NCI-H187 (cell line): ENCODE measurements at regions not wholly inside any gene's neighbourhood (a gene's known extent, or its start where the extent isn't known, plus 50 kb on each side); places are given as distances from the start of the nearest gene placed in this dataset.

Source experiments
- DNase-seq, 2 experiments: peaks; one replicate each; lab custom pipeline; 2025; lab: John Stamatoyannopoulos, UW

GRCh38 chr3:40994611-40995010 is 204.7 kb upstream of the CTNNB1 start:
- no peak for DNase-seq

- DNase-seq: no peak
Measured at GRCh38 chr3:40995271-40995670, 204.0 kb upstream of the CTNNB1 start.

- DNase-seq: no peak
Measured at GRCh38 chr3:40996382-40996781, 202.9 kb upstream of the CTNNB1 start.

GRCh38 chr3:40996827-40997710 is 202.2 kb upstream of the CTNNB1 start:
- no peak for DNase-seq

GRCh38 chr3:40997711-40998519 is 201.4 kb upstream of the CTNNB1 start:
- no peak for DNase-seq

- DNase-seq: no peak
Measured at GRCh38 chr3:40999682-41000081, 199.6 kb upstream of the CTNNB1 start.

- DNase-seq: no peak
Measured at GRCh38 chr3:41000471-41000870, 198.8 kb upstream of the CTNNB1 start.

GRCh38 chr3:41001556-41001955 is 197.7 kb upstream of the CTNNB1 start:
- no peak for DNase-seq

GRCh38 chr3:41002104-41002503 is 197.2 kb upstream of the CTNNB1 start:
- no peak for DNase-seq

GRCh38 chr3:41007399-41007798 is 191.9 kb upstream of the CTNNB1 start:
- no peak for DNase-seq

GRCh38 chr3:41011854-41012253 is 187.5 kb upstream of the CTNNB1 start:
- no peak for DNase-seq

GRCh38 chr3:41018855-41019254 is 180.4 kb upstream of the CTNNB1 start:
- no peak for DNase-seq

- DNase-seq: no peak
Measured at GRCh38 chr3:41024031-41024836, 175.1 kb upstream of the CTNNB1 start.

GRCh38 chr3:41026394-41027177 is 172.7 kb upstream of the CTNNB1 start:
- DNase-seq: no peak

GRCh38 chr3:41029356-41029755 is 169.9 kb upstream of the CTNNB1 start:
- no peak for DNase-seq

- no peak for DNase-seq
Measured at GRCh38 chr3:41030220-41030619, 169.1 kb upstream of the CTNNB1 start.

GRCh38 chr3:41031401-41031800 is 167.9 kb upstream of the CTNNB1 start:
- DNase-seq: no peak

GRCh38 chr3:41033956-41034519 is 165.3 kb upstream of the CTNNB1 start:
- no peak for DNase-seq

GRCh38 chr3:41035456-41036022 is 163.8 kb upstream of the CTNNB1 start:
- DNase-seq: no peak

GRCh38 chr3:41037651-41038334 is 161.5 kb upstream of the CTNNB1 start:
- no peak for DNase-seq
